NCI-H2227 (cell line): ENCODE measurements at regions not wholly inside any gene's neighbourhood (a gene's known extent, or its start where the extent isn't known, plus 50 kb on each side); places are given as distances from the start of the nearest gene placed in this dataset.
"Not testable (repeated sequence)": the region's sequence is repeated elsewhere in the genome, so short reads cannot be mapped to it uniquely, and the experiment has no call there.

ENCODE experiments used
- DNase-seq: peaks from one replicate; lab custom pipeline; 2025; ENCODE audit not compliant: unreplicated experiment; lab: John Stamatoyannopoulos, UW

DNA sequence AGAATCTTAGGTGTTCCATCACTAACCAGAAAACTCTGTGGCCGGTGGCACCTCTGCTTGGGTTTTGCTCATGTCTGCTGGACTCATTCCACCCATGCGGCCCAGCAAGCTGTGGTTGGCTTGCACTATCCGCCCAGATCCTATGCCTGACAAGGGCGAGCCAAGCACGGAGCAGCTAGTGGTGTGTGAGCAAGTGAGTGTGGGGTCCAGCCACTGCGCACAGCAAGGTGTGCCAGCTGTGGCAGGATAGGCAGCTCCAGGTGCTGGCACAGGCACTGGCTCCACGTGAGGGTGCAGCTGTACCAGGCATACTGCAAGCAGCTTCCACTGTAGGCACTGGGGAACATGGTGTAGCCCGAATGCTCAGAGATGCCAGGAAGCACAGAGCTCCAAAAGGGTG is 813.7 kb upstream of the CNTN5 start:
- DNase-seq, result no peak

DNA sequence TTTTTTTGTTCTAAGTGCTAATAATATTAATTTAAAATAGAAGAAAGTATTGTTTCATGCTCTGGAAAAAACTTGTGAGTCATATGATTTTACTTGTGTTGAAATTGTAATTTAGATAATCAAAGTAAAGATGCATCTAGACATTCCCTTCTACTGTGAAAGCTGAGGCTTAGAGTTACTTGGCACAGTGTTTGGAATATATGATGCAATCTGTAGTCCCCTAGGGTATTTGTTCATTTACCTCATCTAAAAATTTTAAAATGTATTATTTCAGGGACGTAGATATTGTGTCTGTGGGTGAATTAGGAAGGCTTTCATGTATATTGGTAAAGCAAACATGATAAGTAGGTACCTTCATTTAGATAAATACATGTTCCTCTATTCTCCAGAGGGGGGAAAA is 793.5 kb upstream of the CNTN5 start:
- no peak for DNase-seq

DNA sequence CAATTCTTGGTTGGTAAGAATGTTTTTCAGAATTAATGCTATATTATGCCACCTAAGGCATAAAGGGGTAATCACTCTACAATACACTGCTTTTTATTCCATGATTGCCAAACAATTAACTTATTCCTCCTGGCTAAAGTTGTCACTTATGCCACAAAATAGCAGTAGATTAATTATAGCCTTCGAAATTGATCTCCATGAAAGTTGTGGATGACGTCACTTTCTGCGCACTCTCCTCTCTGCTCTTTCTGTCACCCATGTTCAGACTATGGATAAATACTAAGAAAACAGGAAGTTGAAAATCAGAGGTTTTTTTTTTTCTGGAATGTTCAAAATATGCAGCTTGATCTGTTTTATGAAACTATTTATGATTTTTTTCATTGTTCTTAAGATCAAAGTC is 790.1 kb upstream of the CNTN5 start:
- DNase-seq, result no peak

DNA sequence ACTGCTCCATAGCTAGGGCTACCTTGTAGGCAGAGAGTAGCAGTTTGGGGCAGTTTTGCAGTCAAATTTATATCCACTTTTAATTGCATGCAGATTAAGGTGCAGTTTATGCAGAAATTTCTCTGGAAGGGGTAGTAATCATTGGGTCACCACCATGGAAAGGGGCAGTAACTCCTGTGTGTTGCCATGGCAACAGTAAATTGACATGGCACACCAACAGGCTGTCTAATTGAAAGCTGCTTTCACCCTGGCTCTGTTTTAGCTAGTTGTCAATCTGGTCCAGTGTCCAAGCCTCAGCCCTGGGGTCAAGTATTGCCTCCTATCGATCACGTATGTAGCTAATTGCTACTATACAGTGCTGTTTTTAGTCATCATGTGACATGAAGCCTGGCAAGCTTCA is 786.1 kb upstream of the CNTN5 start:
- no peak for DNase-seq

DNA sequence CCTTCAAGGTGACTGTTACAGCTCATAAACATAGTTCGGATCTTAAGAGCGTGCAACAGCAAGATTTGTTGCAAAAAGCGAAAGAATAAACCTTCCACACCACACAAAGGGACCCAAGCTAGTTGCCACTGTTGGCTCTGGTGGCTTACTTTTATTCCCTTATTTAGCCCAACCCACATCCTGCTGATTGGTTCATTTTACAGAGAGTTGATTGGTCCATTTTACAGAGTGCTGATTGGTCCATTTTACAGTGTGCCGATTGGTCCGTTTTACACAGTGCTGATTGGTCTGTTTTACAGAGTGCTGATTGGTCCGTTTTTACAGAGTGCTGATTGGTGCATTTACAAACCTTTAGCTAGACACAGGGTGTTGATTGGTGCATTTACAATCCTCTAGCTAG is 776.9 kb upstream of the CNTN5 start:
- DNase-seq, result no peak

DNA sequence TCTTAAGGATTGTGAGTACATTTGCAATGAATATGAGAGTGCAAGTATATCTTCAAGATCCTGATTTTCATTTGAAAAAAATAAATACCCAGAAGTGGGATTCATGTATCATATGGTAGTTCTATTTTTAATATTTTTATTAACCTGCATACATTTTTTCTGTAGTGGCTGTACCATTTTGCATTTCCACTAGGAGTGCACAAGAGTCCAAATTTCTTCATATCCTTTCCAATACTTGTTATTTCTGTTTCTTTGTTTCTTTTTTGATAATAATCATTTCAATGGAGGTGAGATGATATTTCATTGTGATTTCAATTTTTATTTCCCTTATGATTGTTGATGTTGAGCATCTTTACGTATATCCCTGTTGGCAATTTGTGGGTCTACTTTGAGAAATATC is 759.8 kb upstream of the CNTN5 start:
- no peak for DNase-seq

DNA sequence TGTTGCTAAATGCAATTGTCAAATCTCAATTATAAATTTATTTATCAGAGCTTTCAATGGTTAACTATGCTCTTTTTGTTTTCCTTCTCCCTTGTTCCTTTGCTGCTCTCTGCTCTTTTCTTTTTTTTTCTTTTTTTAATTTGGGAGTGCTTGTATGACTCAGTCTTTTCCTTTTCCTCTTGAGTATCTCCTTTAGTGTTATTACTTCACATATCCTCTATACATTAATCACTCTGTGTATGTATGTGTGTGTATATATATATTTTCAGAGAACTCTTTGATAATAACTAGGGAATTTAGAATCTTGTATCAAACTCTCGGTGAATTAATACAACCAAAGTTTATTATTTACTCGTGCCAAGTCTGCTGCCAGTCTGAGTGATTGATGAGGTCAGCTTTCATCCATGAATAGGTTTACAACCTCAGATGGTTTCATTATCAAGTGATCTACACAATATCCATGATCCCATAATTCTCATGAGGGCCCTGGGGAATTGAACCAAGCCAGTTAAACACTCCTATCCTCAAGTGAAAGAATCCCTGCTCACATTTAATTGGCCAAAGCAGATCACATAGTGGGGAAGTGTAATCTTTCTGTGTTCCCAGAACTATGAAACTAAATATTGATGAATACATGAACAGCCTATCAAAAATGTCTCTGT is 743.4 kb upstream of the CNTN5 start:
- no peak for DNase-seq

DNA sequence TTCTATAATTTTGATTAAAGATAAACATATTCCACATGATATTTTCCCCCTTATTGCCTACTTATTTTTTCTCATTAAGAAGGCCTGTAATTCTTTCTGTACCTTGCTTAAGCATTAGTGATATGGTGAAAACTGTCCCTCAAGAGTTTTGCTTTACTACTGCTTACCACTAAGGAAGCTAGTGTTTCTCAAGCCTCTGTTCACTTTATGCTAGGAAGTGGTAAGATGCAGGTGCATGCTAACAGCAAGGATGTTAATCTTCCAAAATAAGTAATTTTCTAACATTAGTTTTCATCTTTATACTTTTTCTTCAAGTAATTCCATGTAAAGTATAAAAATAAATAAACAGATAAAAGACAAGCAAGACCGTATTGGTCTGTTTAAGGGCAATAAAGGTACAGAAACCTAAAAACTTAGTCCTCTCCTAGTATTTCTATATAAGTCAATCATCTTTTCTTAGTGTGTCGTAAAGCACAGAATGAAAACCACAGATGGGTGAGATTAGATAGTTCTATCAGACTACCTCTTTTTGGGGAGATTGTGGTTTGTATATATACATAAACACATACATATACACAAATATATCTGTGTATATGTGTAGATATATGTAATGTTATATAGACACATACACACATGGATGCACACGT is 731.0 kb upstream of the CNTN5 start:
- no peak for DNase-seq

DNA sequence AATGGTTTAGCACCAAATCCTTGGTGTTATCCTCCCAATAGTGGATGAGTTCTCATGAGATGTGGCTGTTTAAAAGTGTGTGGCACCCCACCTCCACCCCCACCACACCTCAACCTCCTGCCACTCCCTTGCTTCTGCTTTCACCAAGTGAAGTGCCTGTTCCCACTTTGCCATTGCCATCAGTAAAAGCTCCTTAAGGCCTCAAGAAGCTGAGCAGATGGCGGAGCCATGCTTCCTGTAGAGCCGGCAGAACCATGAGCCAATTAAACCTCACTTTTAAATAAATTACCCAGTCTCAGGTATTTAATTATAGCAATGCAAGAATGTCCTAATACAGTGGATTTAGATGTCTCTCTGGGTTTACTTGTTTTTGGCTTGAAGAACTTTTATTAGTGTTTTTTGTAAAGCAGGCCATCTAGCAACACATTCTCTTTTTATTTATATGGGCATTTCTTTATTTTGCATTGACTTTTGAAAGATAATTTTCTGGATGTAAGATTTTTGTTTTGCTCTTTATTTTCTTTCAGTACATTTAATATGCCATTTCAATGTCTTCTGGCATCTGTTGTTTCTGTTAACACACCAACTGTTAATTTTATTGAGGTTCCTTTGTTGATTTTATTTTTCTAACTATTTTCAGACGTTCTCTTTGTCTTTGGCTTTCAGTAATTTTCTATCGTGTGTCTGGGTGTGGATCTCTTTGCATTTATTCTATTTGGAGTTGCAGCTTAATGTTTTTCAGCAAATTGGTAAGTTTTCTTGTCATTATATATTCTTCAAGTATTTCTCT is 724.5 kb upstream of the CNTN5 start:
- DNase-seq, result no peak

DNA sequence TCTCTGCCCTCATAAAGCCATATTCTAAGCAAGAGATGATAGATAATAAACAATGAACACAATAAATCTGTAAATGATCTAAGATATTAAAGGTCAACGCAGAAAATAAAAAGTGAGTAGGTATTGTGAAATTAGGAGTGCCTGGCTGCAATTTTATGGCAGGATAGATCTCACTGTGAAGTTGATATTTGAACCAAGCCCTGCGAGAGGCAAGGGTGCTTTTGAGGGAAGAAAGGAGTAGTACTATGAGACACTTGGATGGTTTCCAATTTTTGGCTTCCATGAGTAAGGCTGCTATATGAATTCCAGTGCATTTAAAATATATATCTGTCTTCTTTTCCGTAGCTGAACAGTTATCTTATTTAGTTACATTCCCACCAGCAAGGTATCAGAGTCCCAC is 720.0 kb upstream of the CNTN5 start:
- no peak for DNase-seq

DNA sequence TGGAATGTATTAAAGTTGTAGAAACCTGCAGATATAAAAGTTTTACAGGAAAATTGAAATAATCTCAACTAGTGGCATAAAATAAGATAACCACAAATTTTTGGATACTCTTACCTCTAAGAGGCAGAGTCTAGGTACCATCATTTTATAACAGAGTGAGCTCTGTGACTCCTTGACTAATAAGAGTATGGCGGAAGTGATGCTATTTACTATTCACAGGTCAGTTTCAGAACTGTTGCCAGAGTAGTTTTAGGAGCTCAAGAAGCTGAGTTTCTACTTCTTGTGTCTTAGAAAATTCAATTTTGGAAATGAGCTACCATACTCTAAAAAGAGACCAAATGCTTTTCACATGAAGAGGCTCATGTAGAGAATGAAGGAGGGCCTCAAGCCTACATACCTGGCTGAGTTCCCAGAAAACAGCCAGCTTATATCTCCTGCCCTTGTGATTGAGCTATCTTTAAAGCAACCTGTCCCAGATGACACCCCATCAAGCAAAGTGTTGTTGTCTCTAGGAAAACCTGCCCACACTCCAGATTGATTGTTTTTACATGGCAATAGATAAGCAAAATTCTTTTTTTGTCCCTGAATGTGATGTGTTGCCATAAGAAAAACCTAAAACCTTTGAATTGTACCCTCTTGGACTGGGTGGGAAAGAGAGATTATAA is 712.8 kb upstream of the CNTN5 start:
- DNase-seq, result no peak

DNA sequence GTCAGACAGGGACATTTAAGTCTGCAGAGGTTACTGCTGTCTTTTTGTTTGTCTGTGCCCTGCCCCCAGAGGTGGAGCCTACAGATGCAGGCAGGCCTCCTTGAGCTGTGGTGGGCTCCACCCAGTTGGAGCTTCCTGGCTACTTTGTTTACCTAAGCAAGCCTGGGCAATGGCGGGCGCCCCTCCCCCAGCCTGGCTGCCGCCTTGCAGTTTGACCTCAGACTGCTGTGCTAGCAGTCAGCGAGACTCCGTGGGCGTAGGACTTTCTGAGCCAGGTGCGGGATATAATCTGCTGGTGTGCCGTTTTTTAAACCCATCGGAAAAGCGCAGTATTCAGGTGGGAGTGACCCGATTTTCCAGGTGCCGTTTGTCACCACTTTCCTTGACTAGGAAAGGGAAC is 690.4 kb upstream of the CNTN5 start:
- DNase-seq, result not testable (repeated sequence)

DNA sequence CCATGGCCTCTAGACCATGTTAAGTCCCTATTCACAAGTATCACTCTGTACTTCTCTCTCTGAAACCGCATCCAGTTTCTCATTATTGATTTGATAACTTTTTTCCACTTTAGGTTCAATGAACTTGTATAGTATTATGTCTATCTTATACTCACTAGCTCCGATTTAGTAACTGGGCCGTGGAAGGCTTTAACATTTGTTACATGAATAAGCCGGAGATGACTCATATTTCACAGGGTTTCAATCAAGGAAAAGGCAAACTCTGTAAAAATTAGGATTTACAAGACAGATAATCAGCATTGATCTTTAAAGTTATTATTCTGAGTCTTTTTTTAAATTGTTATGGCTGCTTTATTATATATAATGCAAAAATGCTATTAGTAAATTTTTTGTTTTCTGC is 662.2 kb upstream of the CNTN5 start:
- no peak for DNase-seq

DNA sequence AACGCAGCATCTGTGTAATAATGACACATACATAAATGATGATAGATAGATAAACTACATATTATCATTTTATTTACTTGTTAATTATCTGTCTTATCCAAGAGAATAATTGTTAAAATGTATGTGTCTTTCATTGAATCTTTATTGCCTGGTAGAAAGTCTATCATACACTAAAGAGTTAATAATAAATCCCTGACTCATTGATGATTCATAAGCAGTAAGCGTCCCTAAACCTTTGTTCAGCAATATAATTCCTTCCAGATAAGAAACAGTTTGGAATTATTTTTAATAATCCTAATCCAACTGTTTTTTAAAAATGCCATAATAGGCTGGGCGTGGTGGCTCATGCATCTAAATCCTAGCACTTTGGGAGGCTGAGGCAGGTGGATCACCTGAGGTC is 655.6 kb upstream of the CNTN5 start:
- DNase-seq, result no peak

DNA sequence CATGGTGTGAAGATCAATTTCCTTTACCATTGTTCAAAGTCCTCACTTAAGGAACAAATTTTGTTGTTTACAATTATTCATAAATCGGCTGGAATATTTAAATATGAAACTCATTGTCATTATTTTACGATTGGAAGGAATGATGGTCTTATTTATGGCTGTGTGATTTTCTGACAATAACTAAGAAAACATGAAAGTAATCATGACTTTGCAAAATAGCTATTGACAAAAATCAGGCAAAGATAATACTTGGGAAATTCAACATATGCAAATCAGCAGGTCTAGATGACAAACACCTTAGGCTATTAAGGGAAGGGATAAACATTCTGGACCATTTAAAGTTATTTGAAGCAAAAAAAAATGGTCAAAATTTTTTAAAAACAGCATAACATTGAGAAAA is 654.8 kb upstream of the CNTN5 start:
- DNase-seq, result no peak

DNA sequence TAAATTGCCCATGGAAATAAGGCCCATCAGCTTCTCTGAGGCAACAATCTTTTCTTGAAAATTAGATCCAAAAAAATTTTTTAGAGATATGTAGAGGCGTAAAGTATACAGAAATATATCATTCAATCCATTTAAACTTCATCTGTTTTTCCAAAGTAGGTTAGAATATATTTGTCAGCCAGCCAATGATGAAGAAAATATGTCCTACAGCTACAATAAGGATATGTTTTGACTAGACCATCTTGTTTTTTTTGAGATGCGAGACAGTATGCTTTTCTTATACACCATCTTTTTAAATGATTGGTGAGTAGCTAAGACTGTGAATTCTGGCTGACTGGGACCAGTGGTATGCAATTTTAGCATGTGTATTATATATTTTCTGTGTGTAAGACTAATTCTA is 630.4 kb upstream of the CNTN5 start:
- no peak for DNase-seq

DNA sequence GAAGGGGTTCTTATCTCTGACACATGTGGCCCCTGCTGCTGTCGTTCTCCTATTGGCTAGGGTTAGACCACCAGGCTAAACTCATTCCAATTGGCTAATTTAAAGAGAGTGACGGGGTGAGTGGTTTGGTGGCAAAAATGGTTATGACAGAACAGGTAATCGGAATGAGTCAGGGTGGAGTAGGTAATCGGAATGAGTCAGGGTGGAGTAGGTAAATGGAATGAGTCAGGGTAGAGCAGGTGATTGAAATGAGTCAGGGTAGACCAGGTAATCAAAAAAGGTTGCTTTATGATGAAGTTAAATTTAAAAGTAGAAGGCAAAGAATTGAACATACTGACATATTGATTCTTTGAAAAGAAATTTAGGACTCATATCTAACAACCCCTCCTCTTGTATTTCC is 626.2 kb upstream of the CNTN5 start:
- not testable (repeated sequence) for DNase-seq

DNA sequence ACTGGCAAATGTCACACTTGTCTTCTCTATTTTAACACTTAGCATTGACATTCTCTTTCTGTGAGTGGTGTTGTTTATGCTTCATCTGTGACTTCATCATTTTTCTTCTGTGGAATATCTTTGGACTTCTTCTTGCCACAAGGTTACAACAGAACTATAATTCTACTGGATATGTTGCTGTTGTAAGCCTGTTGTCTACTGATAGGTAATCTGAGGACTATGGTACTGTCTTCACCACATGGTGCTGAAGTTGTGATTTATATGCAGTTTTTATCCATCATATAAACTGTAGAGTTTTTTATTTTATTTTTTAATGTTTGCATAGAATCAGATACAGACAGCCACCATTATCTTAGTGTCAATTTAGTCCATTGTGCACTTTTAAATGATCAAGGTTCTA is 622.2 kb upstream of the CNTN5 start:
- DNase-seq, result no peak

DNA sequence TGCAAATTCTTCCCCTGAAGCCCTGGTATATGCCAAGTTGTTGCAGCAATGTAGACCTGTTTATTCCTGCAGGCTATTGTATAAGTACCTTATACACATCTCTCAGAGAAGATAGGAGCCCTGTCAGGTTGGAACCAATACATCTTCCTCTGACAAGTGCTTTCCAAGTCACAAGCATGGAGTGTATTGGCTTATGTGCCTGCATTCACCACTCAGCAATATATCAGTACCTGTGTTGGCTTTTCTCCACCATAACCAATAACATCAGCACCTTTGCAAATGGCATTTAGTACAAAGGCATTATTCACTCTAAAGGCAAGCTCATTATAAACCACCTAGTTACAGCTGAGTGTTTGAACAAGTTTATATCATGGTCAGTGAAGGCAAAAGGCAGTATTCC is 611.7 kb upstream of the CNTN5 start:
- DNase-seq, result no peak

DNA sequence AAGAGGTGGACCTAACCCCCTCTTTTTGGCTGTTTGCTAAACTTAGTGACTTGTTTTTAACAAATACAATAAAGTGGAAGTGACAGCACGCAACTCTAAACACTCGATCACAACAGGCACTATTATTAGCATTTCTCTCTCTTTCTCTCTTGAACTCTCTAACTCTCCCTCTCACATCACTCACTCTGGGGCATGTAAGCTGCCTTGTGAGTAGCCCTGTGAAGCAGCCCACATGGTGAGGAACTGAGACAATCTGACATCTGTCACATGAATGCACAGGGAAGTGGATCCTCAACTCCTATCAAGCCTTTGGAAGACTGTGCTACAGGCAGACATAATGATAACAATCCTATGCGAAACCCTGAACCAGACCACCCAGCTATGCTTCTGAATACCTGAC is 609.0 kb upstream of the CNTN5 start:
- no peak for DNase-seq

DNA sequence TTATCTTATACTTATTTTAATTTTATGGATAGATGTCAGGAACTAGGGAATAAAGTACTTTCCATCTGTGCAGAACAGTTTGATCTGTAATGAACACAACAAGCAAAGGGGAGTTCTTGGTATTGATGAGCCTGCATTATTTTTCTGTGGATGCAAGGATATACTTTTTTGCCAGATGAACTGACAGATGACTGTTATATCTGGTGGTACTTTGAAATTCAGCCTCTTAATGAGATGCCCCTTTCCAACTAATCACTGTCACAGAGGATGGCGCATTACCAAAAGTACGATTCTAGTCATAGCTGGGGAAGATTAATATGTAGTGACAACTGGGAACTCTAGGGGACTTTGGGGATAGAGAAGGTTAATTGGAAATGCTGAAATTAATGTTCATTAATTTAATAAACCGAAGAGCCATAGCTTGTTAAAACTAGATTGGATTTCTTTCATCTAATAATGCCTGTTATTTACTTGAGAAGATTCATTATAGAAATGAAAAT is 603.4 kb upstream of the CNTN5 start:
- DNase-seq, result no peak

DNA sequence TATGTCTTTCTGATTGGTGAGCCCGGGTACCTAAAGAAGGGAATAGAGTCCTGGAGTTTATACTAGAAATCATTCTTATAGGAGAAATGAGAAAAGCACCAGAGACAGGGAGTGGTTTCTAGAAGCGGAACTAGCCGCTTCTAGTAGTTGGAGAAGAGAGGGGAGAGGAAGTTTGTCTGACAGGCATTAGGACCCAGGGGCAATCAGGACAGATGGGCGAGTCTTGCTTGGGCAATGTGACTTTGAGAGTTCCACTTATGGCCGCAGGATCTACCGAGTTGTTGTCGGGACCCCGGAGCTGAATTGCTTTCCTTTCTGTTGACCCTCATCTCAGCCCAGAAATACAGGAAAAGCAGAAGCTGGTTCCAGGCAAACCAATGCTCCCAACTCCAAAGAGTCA is 596.8 kb upstream of the CNTN5 start:
- no peak for DNase-seq
